Neural progenitor cell (in vitro differentiated cells): ENCODE measurements at regions not wholly inside any gene's neighbourhood (a gene's known extent, or its start where the extent isn't known, plus 50 kb on each side); places are given as distances from the start of the nearest gene placed in this dataset.
A peak's percentile ranks its signal among the peaks of the same experiment; 100 is the strongest.
"Not testable (repeated sequence)": the region's sequence is repeated elsewhere in the genome, so short reads cannot be mapped to it uniquely, and the experiment has no call there.

Experiments
- DNase-seq: peaks from one replicate; pipeline ENCODE4 v3.0.0-alpha.2; 2016; ENCODE audit warnings: low spot score
- H2AFZ ChIP-seq: fragments of 200-600 bp; sonication (generic); replicated peaks from 2 replicates; pipeline ENCODE4 v1.6.1; 2016; ENCODE audit warnings: antibody characterized with exemption
- H3F3A ChIP-seq: fragments of 200-600 bp; sonication (generic); 2 replicates; pipeline ENCODE4 v1.6.1; 2016; ENCODE audit warnings: antibody characterized with exemption, low read depth
- H3K27ac ChIP-seq: fragments of 200-600 bp; sonication (generic); 2 replicates; pipeline ENCODE4 v1.5.1; 2016; ENCODE audit warnings: mild to moderate bottlenecking
- H3K27me3 ChIP-seq: fragments of 200-600 bp; sonication (generic); 2 replicates; pipeline ENCODE4 v1.6.1; 2016; ENCODE audit warnings: mild to moderate bottlenecking, moderate library complexity
- H3K36me3 ChIP-seq: fragments of 200-600 bp; sonication (generic); 2 replicates; pipeline ENCODE4 v1.5.1; 2016
- H3K4me1 ChIP-seq: fragments of 200-600 bp; sonication (generic); 2 replicates; pipeline ENCODE4 v1.6.1; 2016; ENCODE audit warnings: mixed run types
- H3K4me2 ChIP-seq: fragments of 200-600 bp; sonication (generic); 2 replicates; pipeline ENCODE4 v1.6.1; 2016
- H3K4me3 ChIP-seq: fragments of 200-600 bp; sonication (generic); 2 replicates; pipeline ENCODE4 v1.5.1; 2016
- H3K79me2 ChIP-seq: fragments of 200-600 bp; sonication (generic); 2 replicates; pipeline ENCODE4 v1.6.1; 2016; ENCODE audit warnings: low read depth
- H3K9ac ChIP-seq: fragments of 200-600 bp; sonication (generic); 2 replicates; pipeline ENCODE4 v1.6.1; 2016
- H3K9me3 ChIP-seq: fragments of 200-600 bp; sonication (generic); 2 replicates; pipeline ENCODE4 v1.5.1; 2016; ENCODE audit warnings: low read depth
- H4K20me1 ChIP-seq: fragments of 200-600 bp; sonication (generic); 2 replicates; pipeline ENCODE4 v1.6.1; 2016; ENCODE audit warnings: low read depth
- H3K27ac Mint-ChIP-seq: 3 replicates; pipeline ENCODE4 v1.8.0; 2021; ENCODE audit warnings: mixed read lengths
- H3K27me3 Mint-ChIP-seq: 2 replicates; pipeline ENCODE4 v1.8.0; 2022; ENCODE audit warnings: low read depth, mild to moderate bottlenecking, inconsistent platforms, moderate library complexity, mixed read lengths; ENCODE audit not compliant: insufficient read depth
- H3K36me3 Mint-ChIP-seq: 3 replicates; pipeline ENCODE4 v1.8.0; 2021; ENCODE audit warnings: mixed read lengths
- H3K4me1 Mint-ChIP-seq: 3 replicates; pipeline ENCODE4 v1.8.0; 2021; ENCODE audit warnings: mixed read lengths
- H3K4me3 Mint-ChIP-seq: 3 replicates; pipeline ENCODE4 v1.8.0; 2021; ENCODE audit warnings: mild to moderate bottlenecking, moderate library complexity, mixed read lengths
- H3K9me3 Mint-ChIP-seq: 3 replicates; pipeline ENCODE4 v1.8.0; 2020; ENCODE audit warnings: mixed read lengths
- EZH2 ChIP-seq: fragments of 200-600 bp; sonication (generic); IDR thresholded peaks from 2 replicates; pipeline ENCODE4 v1.6.1; 2017; ENCODE audit warnings: antibody characterized with exemption, mild to moderate bottlenecking, moderate library complexity
- EZH2phosphoT487 ChIP-seq: fragments of 200-600 bp; sonication (generic); IDR thresholded peaks from 2 replicates; pipeline ENCODE4 v1.6.1; 2017; ENCODE audit warnings: antibody characterized with exemption
- TF ChIP-seq, protein P1 (sequence below): fragments of 200-600 bp; sonication (generic); IDR thresholded peaks from 2 replicates; pipeline ENCODE4 v1.5.1; 2017; ENCODE audit warnings: antibody characterized with exemption, mild to moderate bottlenecking

DNA sequence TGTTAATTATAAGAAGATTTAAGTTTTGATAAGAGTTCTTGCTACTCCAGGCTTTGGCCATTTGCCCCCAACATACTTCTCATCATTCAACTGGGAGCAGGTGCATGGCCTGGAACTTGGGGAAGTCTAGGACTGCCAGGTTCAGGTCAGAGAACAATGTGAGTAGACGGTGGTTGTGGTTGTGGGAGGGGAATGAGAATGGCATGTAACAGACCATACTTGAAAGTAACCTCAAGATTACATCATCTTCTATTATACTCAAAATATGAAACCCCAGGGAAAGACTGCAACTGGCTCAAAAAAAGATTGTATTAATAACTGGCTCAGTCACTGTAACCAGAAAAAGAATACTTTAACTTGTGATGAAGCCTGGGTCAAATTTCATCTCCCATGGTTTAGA lies 364.9 kb upstream of the DPPA4 start:
- Mint-ChIP-seq H3K4me3 (no peak overlapping the region), H3K36me3 (no peaks in the 10 kb centered on the region), H3K4me1 (peaks cover 19% of the 10 kb centered on the region), H3K9me3 (peaks cover 7% of the 10 kb centered on the region), H3K27ac (no peak overlapping the region), H3K27me3 (peaks cover 3% of the 10 kb centered on the region)
- Histone ChIP-seq H3K79me2 (no peaks in the 10 kb centered on the region), H3K27ac (no peak overlapping the region), H3K4me2 (no peak overlapping the region), H2AFZ (no peak overlapping the region), H3K4me3 (no peak overlapping the region), H3K36me3 (no peaks in the 10 kb centered on the region), H3K9me3 (no peaks in the 10 kb centered on the region), H3K27me3 (no peaks in the 10 kb centered on the region), H3F3A (no peaks in the 10 kb centered on the region), H4K20me1 (no peaks in the 10 kb centered on the region), H3K4me1 (peaks cover 4% of the 10 kb centered on the region), H3K9ac (no peak overlapping the region)
- DNase-seq: no peak
- TF ChIP-seq, protein P1, sequence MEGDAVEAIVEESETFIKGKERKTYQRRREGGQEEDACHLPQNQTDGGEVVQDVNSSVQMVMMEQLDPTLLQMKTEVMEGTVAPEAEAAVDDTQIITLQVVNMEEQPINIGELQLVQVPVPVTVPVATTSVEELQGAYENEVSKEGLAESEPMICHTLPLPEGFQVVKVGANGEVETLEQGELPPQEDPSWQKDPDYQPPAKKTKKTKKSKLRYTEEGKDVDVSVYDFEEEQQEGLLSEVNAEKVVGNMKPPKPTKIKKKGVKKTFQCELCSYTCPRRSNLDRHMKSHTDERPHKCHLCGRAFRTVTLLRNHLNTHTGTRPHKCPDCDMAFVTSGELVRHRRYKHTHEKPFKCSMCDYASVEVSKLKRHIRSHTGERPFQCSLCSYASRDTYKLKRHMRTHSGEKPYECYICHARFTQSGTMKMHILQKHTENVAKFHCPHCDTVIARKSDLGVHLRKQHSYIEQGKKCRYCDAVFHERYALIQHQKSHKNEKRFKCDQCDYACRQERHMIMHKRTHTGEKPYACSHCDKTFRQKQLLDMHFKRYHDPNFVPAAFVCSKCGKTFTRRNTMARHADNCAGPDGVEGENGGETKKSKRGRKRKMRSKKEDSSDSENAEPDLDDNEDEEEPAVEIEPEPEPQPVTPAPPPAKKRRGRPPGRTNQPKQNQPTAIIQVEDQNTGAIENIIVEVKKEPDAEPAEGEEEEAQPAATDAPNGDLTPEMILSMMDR: no peak
- TF ChIP-seq EZH2phosphoT487 (no peak), EZH2 (no peak)

DNA sequence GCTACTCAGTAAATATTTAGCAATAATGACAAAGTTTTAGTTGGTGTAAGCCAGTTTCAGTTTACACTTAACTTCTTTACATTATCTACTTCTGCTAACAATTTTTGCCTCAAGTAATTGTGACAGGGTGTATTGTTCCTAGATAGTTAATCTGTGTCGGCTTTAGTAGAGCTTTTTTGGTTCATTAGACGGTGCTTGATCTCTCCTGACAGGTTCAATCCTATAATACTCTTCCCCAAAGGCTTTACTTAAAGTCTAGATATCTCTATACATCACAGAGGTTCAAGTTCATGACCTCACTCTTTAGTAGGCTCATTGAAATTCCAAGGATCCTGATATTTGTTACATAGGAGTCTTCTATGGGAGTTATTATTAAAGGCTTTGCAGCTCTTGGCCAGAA lies 365.6 kb upstream of the DPPA4 start:
- Histone ChIP-seq H3K79me2 (no peaks in the 10 kb centered on the region), H3K4me1 (peaks cover 4% of the 10 kb centered on the region), H3K27ac (no peak overlapping the region), H3F3A (no peaks in the 10 kb centered on the region), H3K27me3 (no peaks in the 10 kb centered on the region), H3K9me3 (no peaks in the 10 kb centered on the region), H3K4me3 (no peak overlapping the region), H2AFZ (no peak overlapping the region), H3K36me3 (no peaks in the 10 kb centered on the region), H3K4me2 (no peak overlapping the region), H3K9ac (no peak overlapping the region), H4K20me1 (no peaks in the 10 kb centered on the region)
- Mint-ChIP-seq H3K27me3 (peaks cover 3% of the 10 kb centered on the region), H3K9me3 (peaks cover 7% of the 10 kb centered on the region), H3K36me3 (no peaks in the 10 kb centered on the region), H3K4me3 (no peak overlapping the region), H3K27ac (no peak overlapping the region), H3K4me1 (peaks cover 19% of the 10 kb centered on the region)
- TF ChIP-seq, protein P1: no peak
- TF ChIP-seq EZH2 (no peak), EZH2phosphoT487 (no peak)
- peak; percentile 3 for DNase-seq

DNA sequence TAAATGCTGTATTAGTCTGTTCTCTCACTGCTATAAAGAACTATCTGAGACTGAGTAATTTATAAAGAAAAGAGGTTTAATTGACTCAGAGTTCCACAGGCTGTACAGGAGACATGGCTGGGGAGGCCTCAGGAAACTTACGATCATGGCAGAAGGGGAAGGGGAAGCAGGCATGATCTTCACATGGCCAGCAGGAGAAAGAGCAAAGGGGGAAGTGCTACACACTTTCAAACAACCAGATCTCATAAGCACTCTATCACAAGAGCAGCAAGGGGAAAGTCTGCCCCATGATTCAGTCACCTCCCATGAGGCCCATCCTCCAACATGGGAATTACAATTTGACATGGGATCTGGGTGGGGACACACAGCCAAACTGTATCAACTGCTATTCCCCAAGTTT lies 367.8 kb upstream of the DPPA4 start:
- H3K27ac ChIP-seq, H3K9me3 ChIP-seq, DNase-seq, H3K9ac ChIP-seq, H4K20me1 ChIP-seq, H3K4me2 ChIP-seq, H3K79me2 ChIP-seq, H3K27ac Mint-ChIP-seq, H3K36me3 Mint-ChIP-seq, H2AFZ ChIP-seq, H3K27me3 ChIP-seq, H3K4me1 ChIP-seq, H3K9me3 Mint-ChIP-seq, H3K4me3 Mint-ChIP-seq, H3K4me3 ChIP-seq, H3K36me3 ChIP-seq, H3F3A ChIP-seq, H3K27me3 Mint-ChIP-seq: not testable (repeated sequence)
- peaks cover 13% of the 10 kb centered on the region for H3K4me1 Mint-ChIP-seq

DNA sequence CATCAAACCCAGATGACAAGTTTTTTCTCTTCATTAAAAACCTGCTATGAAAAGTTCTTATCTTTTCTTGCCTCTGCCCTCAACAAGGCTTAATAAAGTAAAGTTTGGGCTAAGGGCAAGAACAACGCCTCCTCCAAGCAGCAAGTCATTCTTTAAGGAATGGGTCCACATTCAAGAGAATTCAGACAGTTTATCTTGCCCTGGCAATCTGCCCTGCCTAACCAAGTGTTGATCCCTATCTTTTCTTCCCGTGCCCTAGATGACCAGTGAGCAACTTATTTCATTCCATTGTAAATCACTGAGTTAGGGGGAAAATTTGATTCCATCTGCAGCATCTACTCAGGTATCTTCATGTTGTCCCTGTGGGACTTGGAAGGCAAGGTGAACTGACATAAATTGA lies 370.3 kb upstream of the DPPA4 start:
- Histone ChIP-seq H3F3A (no peaks in the 10 kb centered on the region), H3K27ac (no peak overlapping the region), H3K4me2 (no peak overlapping the region), H3K79me2 (no peaks in the 10 kb centered on the region), H3K4me1 (no peaks in the 10 kb centered on the region), H4K20me1 (no peaks in the 10 kb centered on the region), H3K9me3 (no peaks in the 10 kb centered on the region), H3K36me3 (no peaks in the 10 kb centered on the region), H2AFZ (no peak overlapping the region), H3K27me3 (no peaks in the 10 kb centered on the region), H3K4me3 (no peak overlapping the region), H3K9ac (no peak overlapping the region)
- Mint-ChIP-seq H3K27ac (no peak overlapping the region), H3K4me1 (peaks cover 7% of the 10 kb centered on the region), H3K36me3 (no peaks in the 10 kb centered on the region), H3K9me3 (peaks cover 11% of the 10 kb centered on the region), H3K4me3 (no peak overlapping the region), H3K27me3 (peaks cover 3% of the 10 kb centered on the region)
- no peak for DNase-seq
- TF ChIP-seq EZH2phosphoT487: no peak
- no peak for TF ChIP-seq EZH2
- TF ChIP-seq, protein P1: no peak
